Uterus (tissue), 3 donors: ENCODE measurements at regions not wholly inside any gene's neighbourhood (a gene's known extent, or its start where the extent isn't known, plus 50 kb on each side); places are given as distances from the start of the nearest gene placed in this dataset.

ENCODE experiments used
- DNase-seq, 2 donors: peaks; one replicate each; pipeline ENCODE4 v3.0.0-alpha.2; 2019 to 2020
- H3K27ac ChIP-seq, 2 donors: fragments of 200-600 bp; sonication (generic); 1 replicate in 1 of 2; 2 replicates in 1 of 2; pipeline ENCODE4 v1.5.1; 2016 to 2018
- H3K27me3 ChIP-seq, 2 donors: fragments of 200-600 bp; sonication (generic); one replicate each; pipeline ENCODE4 v1.5.1; 2018 to 2019; ENCODE audit warnings: control low read depth in 1 of 2
- H3K36me3 ChIP-seq, 2 donors: fragments of 200-600 bp; sonication (generic); one replicate each; pipeline ENCODE4 v1.5.1; 2019; ENCODE audit warnings: control low read depth in 1 of 2
- H3K4me1 ChIP-seq, 2 donors: fragments of 200-600 bp; sonication (generic); one replicate each; pipeline ENCODE4 v1.5.1; 2018 to 2019; ENCODE audit warnings: control low read depth in 1 of 2
- H3K4me3 ChIP-seq, 2 donors: fragments of 200-600 bp; sonication (generic); 1 replicate in 1 of 2; 2 replicates in 1 of 2; pipeline ENCODE4 v1.5.1; 2018 to 2019; ENCODE audit warnings: mild to moderate bottlenecking in 1 of 2
- H3K9me3 ChIP-seq, 2 donors: fragments of 200-600 bp; sonication (generic); one replicate each; pipeline ENCODE4 v1.5.1; 2019; ENCODE audit warnings: control low read depth in 1 of 2
- CTCF ChIP-seq, 4 experiments: fragments of 200-600 bp in 2 of 4; fragments of 450-650 bp in 2 of 4; sonication (generic) in 2 of 4; IDR thresholded peaks; one replicate each; pipeline ENCODE4 v1.5.1; 2016 to 2019; ENCODE audit warnings: antibody characterized with exemption in 4 of 4, mild to moderate bottlenecking in 2 of 4, moderate library complexity in 1 of 4
- POLR2A ChIP-seq, 2 donors: fragments of 450-650 bp; IDR thresholded peaks; one replicate each; pipeline ENCODE4 v1.6.1; 2016; ENCODE audit warnings: antibody characterized with exemption in 2 of 2, mild to moderate bottlenecking in 1 of 2, moderate library complexity in 1 of 2
- intact Hi-C: fragments of 100-400 bp; cut with DNase I; formaldehyde crosslinking; loops from one replicate; pipeline ENCODE4 v1.15.1; 2023; ENCODE audit warnings: low total_unique reads
- donor health status: DM: yes; HTN: yes; CAD: no.

GRCh38 chr5:68533571-68534084, 318.1 kb downstream of the PIK3R1 start:
- no peak overlapping the region for H3K4me3 ChIP-seq
- DNase-seq = no peak
- intact Hi-C loops = no loop called here
- peak overlapping the region; percentile 80 to 89 for H3K27ac ChIP-seq
- TF ChIP-seq POLR2A (IDR thresholded peaks at IDR 0.05) (no peak), CTCF (IDR thresholded peaks at IDR 0.05) (no peak)
- no peaks in the 10 kb centered on the region for H3K9me3 ChIP-seq
- H3K27me3 ChIP-seq = no peaks in the 10 kb centered on the region
- peaks cover 3 to 4% of the 10 kb centered on the region in 2 donors for H3K4me1 ChIP-seq
- no peaks in the 10 kb centered on the region for H3K36me3 ChIP-seq

GRCh38 chr5:68534131-68534940, 318.8 kb downstream of the PIK3R1 start:
- H3K4me3 ChIP-seq = no peak overlapping the region
- TF ChIP-seq POLR2A (IDR thresholded peaks at IDR 0.05) (no peak), CTCF (IDR thresholded peaks at IDR 0.05) (no peak)
- intact Hi-C loops = no loop called here

GRCh38 chr5:68534956-68535520, 319.5 kb downstream of the PIK3R1 start:
- Histone ChIP-seq H3K4me1 (peaks cover 3 to 4% of the 10 kb centered on the region in 2 donors), H3K36me3 (no peaks in the 10 kb centered on the region), H3K4me3 (no peak overlapping the region), H3K9me3 (no peaks in the 10 kb centered on the region), H3K27me3 (no peaks in the 10 kb centered on the region), H3K27ac (peak overlapping the region; percentile 80 to 89)
- no peak for DNase-seq
- intact Hi-C loops = no loop called here
- no peak for TF ChIP-seq CTCF (IDR thresholded peaks at IDR 0.05)
- TF ChIP-seq POLR2A (IDR thresholded peaks at IDR 0.05) = no peak

More at GRCh38 chr5:68534131-68534940, 318.8 kb downstream of the PIK3R1 start:
- H3K36me3 ChIP-seq = no peaks in the 10 kb centered on the region
- peaks cover 3 to 4% of the 10 kb centered on the region in 2 donors for H3K4me1 ChIP-seq
- peak overlapping the region; percentile 80 to 89 for H3K27ac ChIP-seq
- H3K27me3 ChIP-seq = no peaks in the 10 kb centered on the region
- H3K9me3 ChIP-seq = no peaks in the 10 kb centered on the region
- DNase-seq = peak in 1 of 2 donors; percentile 38

- Histone ChIP-seq H3K4me3 (no peak overlapping the region), H3K27me3 (no peaks in the 10 kb centered on the region), H3K4me1 (peaks cover under 1 to 3% of the 10 kb centered on the region in 2 donors), H3K36me3 (no peaks in the 10 kb centered on the region), H3K9me3 (no peaks in the 10 kb centered on the region), H3K27ac (no peak overlapping the region)
- intact Hi-C loops = no loop called here
- TF ChIP-seq CTCF (IDR thresholded peaks at IDR 0.05) = no peak
- TF ChIP-seq POLR2A (IDR thresholded peaks at IDR 0.05) = no peak
- no peak for DNase-seq
These were observed 323.4 kb downstream of the PIK3R1 start for GRCh38 chr5:68538814-68539420.
